GM21390 (cell line): ENCODE measurements at regions not wholly inside any gene's neighbourhood (a gene's known extent, or its start where the extent isn't known, plus 50 kb on each side); places are given as distances from the start of the nearest gene placed in this dataset.
"Not testable (repeated sequence)": the region's sequence is repeated elsewhere in the genome, so short reads cannot be mapped to it uniquely, and the experiment has no call there.

Source experiments
- ATAC-seq: cut with Tn5 transposase; IDR thresholded peaks from one replicate; pipeline ENCODE4 v1.9.1; 2021; ENCODE audit not compliant: unreplicated experiment

- no peak for ATAC-seq
These were observed 152.9 kb upstream of the ANKFN1 start for GRCh38 chr17:56000411-56000810.

DNA sequence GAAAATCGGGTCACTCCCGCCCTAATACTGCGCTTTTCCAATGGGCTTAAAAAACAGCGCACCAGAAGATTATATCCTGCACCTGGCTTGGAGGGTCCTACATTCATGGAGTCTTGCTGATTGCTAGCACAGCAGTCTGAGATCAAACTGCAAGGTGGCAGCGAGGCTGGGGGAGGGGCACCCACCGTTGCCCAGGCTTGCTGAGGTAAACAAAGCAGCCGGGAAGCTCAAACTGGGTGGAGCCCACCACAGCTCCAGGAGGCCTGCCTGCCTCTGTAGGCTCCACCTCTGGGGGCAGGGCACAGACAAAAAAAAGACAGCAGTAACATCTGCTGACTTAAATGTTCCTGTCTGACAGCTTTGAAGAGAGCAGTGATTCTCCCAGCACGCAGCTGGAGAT lies 150.6 kb upstream of the ANKFN1 start:
- ATAC-seq = not testable (repeated sequence)

DNA sequence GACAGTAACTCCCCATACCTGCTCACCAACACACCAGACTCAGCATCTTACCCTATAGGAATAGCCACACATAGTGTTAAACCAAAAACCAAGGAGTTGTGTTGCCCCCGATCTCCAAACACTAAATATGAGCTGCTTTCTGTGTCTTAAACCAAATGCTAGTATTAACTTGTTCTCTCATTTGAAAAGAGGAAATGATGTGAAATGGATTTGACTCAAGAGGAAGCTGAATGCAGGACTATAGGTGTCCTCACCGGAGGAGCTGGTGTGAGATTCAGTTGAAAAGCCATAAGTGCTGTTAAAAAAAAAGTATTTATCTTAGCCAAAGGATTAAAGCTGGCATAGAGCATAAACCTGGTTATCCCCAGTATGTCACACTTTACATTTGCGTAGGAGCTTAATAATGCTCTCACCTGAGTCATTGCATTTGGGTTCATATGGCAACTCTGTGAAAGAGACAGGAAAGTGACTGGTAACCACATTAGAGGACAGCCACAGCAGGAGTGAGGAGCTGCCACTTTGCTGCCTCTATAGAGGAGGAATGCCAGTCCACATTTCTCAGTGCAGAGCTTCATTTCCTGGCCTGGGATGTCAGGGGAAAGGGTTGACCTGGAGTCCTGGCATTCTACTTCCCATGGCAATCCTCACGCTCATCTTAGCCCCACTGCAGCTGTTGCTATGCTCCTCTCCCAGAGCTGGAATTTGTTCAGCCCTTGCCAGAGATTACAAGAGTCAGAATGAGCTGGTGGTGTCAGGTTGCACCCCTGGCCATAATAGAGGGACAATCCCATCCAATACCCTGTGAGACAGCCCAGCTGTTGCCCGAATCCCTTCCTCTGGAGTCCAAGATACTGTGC lies 143.3 kb upstream of the ANKFN1 start:
- no peak for ATAC-seq

- no peak for ATAC-seq
These were observed 141.7 kb upstream of the ANKFN1 start for GRCh38 chr17:56011406-56012131.

DNA sequence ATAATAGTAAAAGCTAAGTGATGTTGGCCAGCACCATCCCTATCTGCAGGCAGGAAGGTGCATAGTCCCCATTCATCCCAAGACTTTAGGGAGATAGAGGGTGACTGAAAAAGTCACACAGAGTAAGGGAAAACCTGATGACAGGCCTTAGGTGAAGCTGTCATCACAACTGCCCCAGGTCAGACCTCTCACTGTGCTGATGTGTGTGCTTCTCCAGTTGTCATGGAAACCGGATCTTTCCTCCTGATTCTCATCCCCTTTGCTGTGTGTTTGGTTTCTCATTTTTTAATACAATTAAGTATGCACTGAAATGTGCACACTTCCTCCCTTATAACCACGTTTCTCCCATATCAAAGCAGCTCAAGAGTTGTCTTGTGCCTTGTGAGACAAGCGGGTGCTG lies 135.1 kb upstream of the ANKFN1 start:
- ATAC-seq = no peak

DNA sequence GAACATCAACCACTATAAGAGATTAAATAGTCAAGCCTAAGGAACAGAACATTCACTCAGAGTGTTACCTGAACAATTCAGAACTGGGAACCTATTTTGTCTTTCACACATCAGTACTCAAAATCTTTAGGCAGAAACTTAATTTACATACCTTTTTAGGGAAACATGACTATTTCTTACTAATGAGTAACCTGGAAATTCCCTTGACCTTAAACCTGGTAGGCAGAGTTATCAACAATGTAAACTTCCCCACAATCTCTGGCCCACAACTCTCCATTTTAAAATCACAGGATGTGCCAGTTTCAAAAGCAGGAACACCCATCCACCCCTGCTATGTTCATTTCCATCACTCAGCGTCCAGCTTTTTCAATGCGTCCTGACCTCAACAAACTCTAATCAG lies 132.9 kb upstream of the ANKFN1 start:
- ATAC-seq = no peak

- ATAC-seq = no peak
These were observed 131.5 kb upstream of the ANKFN1 start for GRCh38 chr17:56021681-56022190.

- ATAC-seq = no peak
These were observed 129.4 kb upstream of the ANKFN1 start for GRCh38 chr17:56023851-56024250.

DNA sequence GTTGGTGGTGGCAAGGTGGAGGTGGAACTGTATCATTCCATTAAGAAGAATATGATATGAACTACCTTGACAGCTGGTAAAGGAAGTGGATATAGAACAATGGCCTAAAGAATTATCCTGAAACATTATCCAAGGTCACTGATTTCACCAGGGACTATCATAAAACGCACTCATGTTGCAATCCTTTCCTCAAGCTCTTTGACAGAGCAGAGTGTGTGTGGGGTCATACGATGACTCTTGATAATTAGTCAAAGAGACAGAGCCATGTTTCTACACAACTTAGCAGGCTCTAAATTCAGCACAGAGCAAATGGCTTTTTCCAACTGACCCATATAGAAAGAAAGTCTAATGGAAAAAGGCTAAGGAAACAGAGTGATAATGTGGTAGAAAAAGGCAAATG lies 126.4 kb upstream of the ANKFN1 start:
- no peak for ATAC-seq

DNA sequence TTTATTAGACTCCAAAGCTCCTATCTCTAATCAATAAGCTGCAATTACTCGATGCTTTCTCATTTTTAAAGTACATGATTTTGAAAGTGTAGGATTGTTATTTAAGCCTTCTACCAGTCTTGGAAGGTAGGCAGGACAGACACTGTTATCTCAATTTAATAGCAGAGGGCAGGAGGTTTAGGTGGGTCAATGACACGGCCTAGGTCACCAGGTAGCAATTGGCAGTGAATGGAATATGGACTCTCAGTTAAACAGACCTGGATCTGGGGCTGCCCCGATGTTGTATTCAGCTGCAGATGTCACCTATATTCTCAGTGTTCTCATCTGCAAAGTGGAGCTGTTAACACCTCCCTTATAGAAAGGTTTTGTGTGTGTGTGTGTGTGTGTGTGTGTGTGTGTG lies 124.4 kb upstream of the ANKFN1 start:
- ATAC-seq = no peak

GRCh38 chr17:56030009-56030624 lies 123.2 kb upstream of the ANKFN1 start:
- ATAC-seq = no peak

DNA sequence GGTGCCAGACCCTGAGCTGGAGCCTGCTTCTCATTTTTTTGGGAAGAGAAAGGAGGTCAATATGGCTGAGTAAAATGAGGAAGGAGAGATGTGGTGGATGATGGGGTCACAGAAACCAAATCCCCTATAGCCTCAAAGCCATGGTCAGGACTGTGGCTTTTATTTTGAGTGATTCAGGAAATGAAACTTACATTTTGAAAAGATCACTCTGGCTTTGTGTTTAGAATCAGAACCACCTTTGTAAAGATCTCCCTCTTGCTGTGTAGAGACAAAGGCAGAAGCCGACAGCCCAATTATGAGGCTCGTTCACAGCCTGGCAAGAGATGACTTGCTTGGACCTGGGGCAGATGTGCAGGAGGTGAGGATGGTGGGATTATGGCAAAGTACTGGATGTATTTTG lies 121.6 kb upstream of the ANKFN1 start:
- no peak for ATAC-seq

- ATAC-seq = no peak
These were observed 119.1 kb upstream of the ANKFN1 start for GRCh38 chr17:56034197-56034635.

- ATAC-seq = no peak
These were observed 115.1 kb upstream of the ANKFN1 start for GRCh38 chr17:56038131-56038530.

- no peak for ATAC-seq
These were observed 107.4 kb upstream of the ANKFN1 start for GRCh38 chr17:56045872-56046271.

GRCh38 chr17:56047331-56047730 lies 105.9 kb upstream of the ANKFN1 start:
- no peak for ATAC-seq

DNA sequence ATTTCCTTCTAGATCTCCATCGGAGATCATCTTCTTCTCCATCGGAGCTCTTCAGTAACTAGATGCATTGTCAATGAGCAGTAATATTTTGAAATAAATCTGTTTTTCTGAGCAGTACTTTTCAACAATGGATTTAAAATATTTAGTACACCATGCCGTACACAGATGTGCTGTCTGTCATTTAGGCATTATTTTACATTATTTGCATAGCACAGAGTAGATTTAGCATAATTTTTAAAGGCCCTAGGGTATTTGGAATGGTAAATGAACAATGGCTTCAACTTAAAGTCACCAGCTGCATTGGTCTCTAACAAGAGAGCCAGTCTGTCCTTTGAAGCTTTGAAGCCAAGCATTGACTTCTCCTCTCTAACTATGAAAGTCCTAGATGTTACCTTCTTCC lies 95.4 kb upstream of the ANKFN1 start:
- no peak for ATAC-seq

- ATAC-seq = no peak
These were observed 88.8 kb upstream of the ANKFN1 start for GRCh38 chr17:56064506-56064905.

- ATAC-seq = no peak
These were observed 78.8 kb upstream of the ANKFN1 start for GRCh38 chr17:56074361-56074890.

- ATAC-seq = no peak
These were observed 76.3 kb upstream of the ANKFN1 start for GRCh38 chr17:56076980-56077379.

- no peak for ATAC-seq
These were observed 69.8 kb upstream of the ANKFN1 start for GRCh38 chr17:56083475-56083874.
